GM21360 (cell line): ENCODE measurements at regions not wholly inside any gene's neighbourhood (a gene's known extent, or its start where the extent isn't known, plus 50 kb on each side); places are given as distances from the start of the nearest gene placed in this dataset.

Experiments
- ATAC-seq: cut with Tn5 transposase; IDR thresholded peaks from one replicate; pipeline ENCODE4 v1.9.1; 2021; ENCODE audit warnings: mild to moderate bottlenecking, moderate library complexity; ENCODE audit not compliant: unreplicated experiment

GRCh38 chr15:36370731-36371112, 208.7 kb upstream of the CDIN1 start:
- no peak for ATAC-seq

GRCh38 chr15:36371509-36371908, 207.9 kb upstream of the CDIN1 start:
- ATAC-seq, result no peak

- no peak for ATAC-seq
These were observed 206.5 kb upstream of the CDIN1 start for GRCh38 chr15:36372968-36373367.

GRCh38 chr15:36373550-36373949, 205.9 kb upstream of the CDIN1 start:
- no peak for ATAC-seq

- ATAC-seq, result no peak
These were observed 190.3 kb upstream of the CDIN1 start for GRCh38 chr15:36389107-36389506.

- ATAC-seq, result no peak
These were observed 188.9 kb upstream of the CDIN1 start for GRCh38 chr15:36390491-36390890.

- ATAC-seq, result no peak
These were observed 186.7 kb upstream of the CDIN1 start for GRCh38 chr15:36392676-36393266.

GRCh38 chr15:36398212-36398611, 181.2 kb upstream of the CDIN1 start:
- no peak for ATAC-seq

- ATAC-seq, result no peak
These were observed 180.2 kb upstream of the CDIN1 start for GRCh38 chr15:36399276-36399675.

- no peak for ATAC-seq
These were observed 178.4 kb upstream of the CDIN1 start for GRCh38 chr15:36400936-36401585.

GRCh38 chr15:36401586-36401966, 177.8 kb upstream of the CDIN1 start:
- ATAC-seq, result no peak

- ATAC-seq, result no peak
These were observed 176.1 kb upstream of the CDIN1 start for GRCh38 chr15:36403351-36403750.

- no peak for ATAC-seq
These were observed 173.1 kb upstream of the CDIN1 start for GRCh38 chr15:36406366-36406765.

GRCh38 chr15:36406911-36407310, 172.5 kb upstream of the CDIN1 start:
- ATAC-seq, result no peak

GRCh38 chr15:36407647-36408046, 171.8 kb upstream of the CDIN1 start:
- ATAC-seq, result no peak

GRCh38 chr15:36409819-36410218, 169.6 kb upstream of the CDIN1 start:
- no peak for ATAC-seq

- ATAC-seq, result no peak
These were observed 164.8 kb upstream of the CDIN1 start for GRCh38 chr15:36414670-36415069.

GRCh38 chr15:36415643-36416042, 163.8 kb upstream of the CDIN1 start:
- no peak for ATAC-seq

- ATAC-seq, result no peak
These were observed 156.8 kb upstream of the CDIN1 start for GRCh38 chr15:36422631-36423030.

GRCh38 chr15:36426691-36427090, 152.7 kb upstream of the CDIN1 start:
- no peak for ATAC-seq

- ATAC-seq, result no peak
These were observed 151.2 kb upstream of the CDIN1 start for GRCh38 chr15:36428102-36428845.

GRCh38 chr15:36429707-36430106, 149.7 kb upstream of the CDIN1 start:
- ATAC-seq, result no peak
